ENCODE measurements at regions not wholly inside any gene's neighbourhood (a gene's known extent, or its start where the extent isn't known, plus 50 kb on each side); places are given as distances from the start of the nearest gene placed in this dataset.
"Not testable (repeated sequence)": the region's sequence is repeated elsewhere in the genome, so short reads cannot be mapped to it uniquely, and the experiment has no call there.

GRCh38 chr16:31767267-31767666, 106.3 kb upstream of the ZNF267 start:
- H3K27me3 Mint-ChIP-seq, result no peaks in the 10 kb centered on the region
- H3K9me3 Mint-ChIP-seq, result peaks cover 8% of the 10 kb centered on the region
- H3K4me3 Mint-ChIP-seq, result no peak overlapping the region
- no peak overlapping the region for H3K27ac Mint-ChIP-seq
- H3K36me3 Mint-ChIP-seq, result peaks cover 14% of the 10 kb centered on the region
- no peaks in the 10 kb centered on the region for H3K4me1 Mint-ChIP-seq

GRCh38 chr16:31780342-31780741, 93.3 kb upstream of the ZNF267 start:
- Mint-ChIP-seq H3K27me3 (no peaks in the 10 kb centered on the region), H3K27ac (no peak overlapping the region), H3K4me1 (no peaks in the 10 kb centered on the region), H3K9me3 (peaks cover 24% of the 10 kb centered on the region), H3K36me3 (peaks cover 25% of the 10 kb centered on the region), H3K4me3 (no peak overlapping the region)

GRCh38 chr16:31785126-31785525, 88.5 kb upstream of the ZNF267 start:
- Mint-ChIP-seq H3K4me3 (no peak overlapping the region), H3K36me3 (peaks cover 19% of the 10 kb centered on the region), H3K9me3 (peaks cover 33% of the 10 kb centered on the region), H3K4me1 (no peaks in the 10 kb centered on the region), H3K27ac (no peak overlapping the region), H3K27me3 (no peaks in the 10 kb centered on the region)

- Mint-ChIP-seq H3K4me3 (no peak overlapping the region), H3K9me3 (no peaks in the 10 kb centered on the region), H3K27ac (no peak overlapping the region), H3K4me1 (no peaks in the 10 kb centered on the region), H3K27me3 (peaks cover 1% of the 10 kb centered on the region), H3K36me3 (no peaks in the 10 kb centered on the region)
Observed at GRCh38 chr16:31807086-31807485, 66.5 kb upstream of the ZNF267 start.

GRCh38 chr16:31810863-31811262, 62.7 kb upstream of the ZNF267 start:
- peaks cover 1% of the 10 kb centered on the region for H3K27me3 Mint-ChIP-seq
- no peaks in the 10 kb centered on the region for H3K9me3 Mint-ChIP-seq
- no peaks in the 10 kb centered on the region for H3K36me3 Mint-ChIP-seq
- H3K4me1 Mint-ChIP-seq, result no peaks in the 10 kb centered on the region
- no peak overlapping the region for H3K4me3 Mint-ChIP-seq
- no peak overlapping the region for H3K27ac Mint-ChIP-seq

GRCh38 chr16:31816141-31816540, 57.5 kb upstream of the ZNF267 start:
- not testable (repeated sequence) for H3K9me3 Mint-ChIP-seq, H3K36me3 Mint-ChIP-seq, H3K27ac Mint-ChIP-seq, H3K4me1 Mint-ChIP-seq, H3K4me3 Mint-ChIP-seq
- peaks cover 11% of the 10 kb centered on the region for H3K27me3 Mint-ChIP-seq

- Mint-ChIP-seq H3K9me3 (peaks cover 2% of the 10 kb centered on the region), H3K4me1 (peaks cover 4% of the 10 kb centered on the region), H3K36me3 (peaks cover 3% of the 10 kb centered on the region), H3K27me3 (peaks cover 17% of the 10 kb centered on the region), H3K4me3 (no peak overlapping the region), H3K27ac (no peak overlapping the region)
Observed at GRCh38 chr16:31819386-31819785, 54.2 kb upstream of the ZNF267 start.

- Mint-ChIP-seq H3K4me1 (peaks cover 4% of the 10 kb centered on the region), H3K4me3 (no peak overlapping the region), H3K9me3 (peaks cover 7% of the 10 kb centered on the region)
Observed at GRCh38 chr16:31819948-31820347, 53.7 kb upstream of the ZNF267 start.

More at GRCh38 chr16:31819948-31820347, 53.7 kb upstream of the ZNF267 start:
- Mint-ChIP-seq H3K36me3 (peaks cover 4% of the 10 kb centered on the region), H3K27me3 (peaks cover 21% of the 10 kb centered on the region), H3K27ac (no peak overlapping the region)

Measured in activated naive CD4-positive, alpha-beta T cell treated with anti-CD3 and anti-CD28 coated beads, Interleukin-2, amount 50 U/mL, for 24 hours (primary cell).